HEK293 (cell line): ENCODE measurements at regions not wholly inside any gene's neighbourhood (a gene's known extent, or its start where the extent isn't known, plus 50 kb on each side); places are given as distances from the start of the nearest gene placed in this dataset.

Experiments used
- CTCF ChIA-PET: fragments of 350-600 bp; formaldehyde crosslinking; extraction: SDS; loops from one replicate; lab custom pipeline; 2021; ENCODE audit warnings: antibody characterized with exemption; lab: Yijun Ruan, JAX
- POLR2A ChIA-PET: fragments of 300-600 bp; formaldehyde crosslinking; extraction: SDS; loops from one replicate; lab custom pipeline; 2020; ENCODE audit warnings: antibody characterized with exemption, inconsistent platforms; lab: Yijun Ruan, JAX
- H3K27ac ChIP-seq: fragments of 200-500 bp; sonication (Bioruptor generic); 2 replicates; pipeline ENCODE4 v1.5.1; 2014; ENCODE audit warnings: low read depth, low read length, control low read depth, inconsistent platforms; ENCODE audit errors: extremely low read depth
- H3K36me3 ChIP-seq, 2 experiments: fragments of 200-500 bp in 1 of 2; sonication (Bioruptor generic) in 1 of 2; 1 replicate in 1 of 2; 2 replicates in 1 of 2; pipeline ENCODE4 v1.5.1; 2014 to 2017; ENCODE audit warnings: inconsistent platforms in 2 of 2, low read length in 2 of 2; ENCODE audit not compliant: control insufficient read depth in 2 of 2, insufficient read depth in 1 of 2
- H3K4me1 ChIP-seq: fragments of 200-500 bp; sonication (Bioruptor generic); 2 replicates; pipeline ENCODE4 v1.5.1; 2014; ENCODE audit warnings: mild to moderate bottlenecking, low read length, inconsistent platforms; ENCODE audit not compliant: control insufficient read depth, insufficient read depth
- H3K4me3 ChIP-seq: 2 replicates; pipeline ENCODE4 v1.5.1; 2011; ENCODE audit warnings: low read depth, mild to moderate bottlenecking, control low read depth, low read length, moderate library complexity
- H3K9me3 ChIP-seq: fragments of 200-500 bp; sonication (Bioruptor generic); 2 replicates; pipeline ENCODE4 v1.5.1; 2014; ENCODE audit warnings: low read depth, low read length, inconsistent platforms; ENCODE audit not compliant: control insufficient read depth, insufficient read depth
- EGR2 ChIP-seq: fragments of 450-650 bp; formaldehyde crosslinking; IDR thresholded peaks from 2 replicates; pipeline ENCODE4 v1.5.1; 2016; ENCODE audit warnings: low read depth, missing biosample characterization, missing genetic modification characterization
- KLF16 ChIP-seq: fragments of 450-650 bp; formaldehyde crosslinking; IDR thresholded peaks from 2 replicates; pipeline ENCODE4 v1.5.1; 2017; ENCODE audit warnings: missing biosample characterization, missing genetic modification characterization
- OVOL3 ChIP-seq: fragments of 450-650 bp; formaldehyde crosslinking; IDR thresholded peaks from 2 replicates; pipeline ENCODE4 v1.5.1; 2016; ENCODE audit warnings: missing biosample characterization, missing genetic modification characterization
- SALL2 ChIP-seq: fragments of 450-650 bp; formaldehyde crosslinking; IDR thresholded peaks from 2 replicates; pipeline ENCODE4 v1.5.0; 2017; ENCODE audit warnings: missing biosample characterization, mild to moderate bottlenecking, missing genetic modification characterization, borderline replicate concordance
- SP3 ChIP-seq: fragments of 450-650 bp; formaldehyde crosslinking; IDR thresholded peaks from 2 replicates; pipeline ENCODE4 v1.5.1; 2016; ENCODE audit warnings: missing biosample characterization, missing genetic modification characterization
- ZNF146 ChIP-seq: fragments of 450-650 bp; formaldehyde crosslinking; IDR thresholded peaks from 2 replicates; pipeline ENCODE4 v1.5.1; 2016; ENCODE audit warnings: missing biosample characterization, missing genetic modification characterization
- ZNF239 ChIP-seq: fragments of 450-650 bp; formaldehyde crosslinking; IDR thresholded peaks from 2 replicates; pipeline ENCODE4 v1.5.1; 2016; ENCODE audit warnings: missing biosample characterization, missing genetic modification characterization
- ZNF341 ChIP-seq: fragments of 450-650 bp; formaldehyde crosslinking; IDR thresholded peaks from 2 replicates; pipeline ENCODE4; 2016; ENCODE audit warnings: low read depth, missing biosample characterization, missing genetic modification characterization
- ZNF37A ChIP-seq: fragments of 450-650 bp; IDR thresholded peaks from 2 replicates; pipeline ENCODE4 v1.5.1; 2018; ENCODE audit warnings: missing biosample characterization, missing genetic modification characterization
- ZNF404 ChIP-seq: fragments of 450-650 bp; formaldehyde crosslinking; IDR thresholded peaks from 2 replicates; pipeline ENCODE4 v1.5.1; 2017; ENCODE audit warnings: missing biosample characterization, missing genetic modification characterization
- ZNF549 ChIP-seq: fragments of 450-650 bp; IDR thresholded peaks from 2 replicates; pipeline ENCODE4 v1.5.1; 2018; ENCODE audit warnings: missing biosample characterization, missing genetic modification characterization, mild to moderate bottlenecking, inconsistent platforms, moderate library complexity
- ZNF776 ChIP-seq: fragments of 450-650 bp; formaldehyde crosslinking; IDR thresholded peaks from 2 replicates; pipeline ENCODE4 v1.5.0; 2017; ENCODE audit warnings: missing biosample characterization, missing genetic modification characterization, borderline replicate concordance
- ZNF777 ChIP-seq: fragments of 450-650 bp; formaldehyde crosslinking; IDR thresholded peaks from 2 replicates; pipeline ENCODE4 v1.5.1; 2017; ENCODE audit warnings: missing biosample characterization, missing genetic modification characterization, borderline replicate concordance
- ZNF785 ChIP-seq: fragments of 450-650 bp; formaldehyde crosslinking; IDR thresholded peaks from 2 replicates; pipeline ENCODE4 v1.5.1; 2016; ENCODE audit warnings: missing biosample characterization, missing genetic modification characterization
- ZNF791 ChIP-seq: fragments of 450-650 bp; formaldehyde crosslinking; IDR thresholded peaks from 2 replicates; pipeline ENCODE4 v1.5.1; 2016; ENCODE audit warnings: missing biosample characterization, missing genetic modification characterization
- TF ChIP-seq, protein P1 (sequence below): fragments of 450-650 bp; formaldehyde crosslinking; IDR thresholded peaks from 2 replicates; pipeline ENCODE4 v1.5.1; 2016; ENCODE audit warnings: missing biosample characterization, missing genetic modification characterization, borderline replicate concordance
- TF ChIP-seq, protein P2 (sequence below): fragments of 450-650 bp; formaldehyde crosslinking; IDR thresholded peaks from 2 replicates; pipeline ENCODE4 v1.5.1; 2017; ENCODE audit warnings: missing biosample characterization, missing genetic modification characterization
- TF ChIP-seq, protein P3 (sequence below): fragments of 450-650 bp; formaldehyde crosslinking; IDR thresholded peaks from 2 replicates; pipeline ENCODE4 v1.5.1; 2016; ENCODE audit warnings: missing biosample characterization, missing genetic modification characterization, low read depth

DNA sequence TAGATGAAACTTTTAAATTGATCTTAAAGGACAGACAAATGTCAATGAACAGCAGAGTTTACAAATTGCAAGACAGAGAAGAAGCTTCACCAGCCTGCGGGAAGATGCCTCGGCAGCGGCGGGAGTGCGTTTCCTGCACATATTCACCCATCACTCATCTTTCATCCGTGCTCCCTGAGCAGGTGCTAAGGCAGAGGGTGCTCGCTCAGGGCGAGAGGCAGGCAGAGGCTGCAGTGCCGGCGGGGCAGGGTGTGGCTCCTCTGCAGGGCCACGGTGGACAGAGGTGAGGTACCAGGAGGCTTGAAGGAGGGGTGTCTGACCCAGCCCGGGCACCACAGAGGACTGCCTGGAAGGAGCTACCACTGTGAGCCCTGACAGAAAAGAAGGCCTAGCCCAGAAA is 155.2 kb upstream of the PPP2R2D start (continued):
- TF ChIP-seq, protein P1, sequence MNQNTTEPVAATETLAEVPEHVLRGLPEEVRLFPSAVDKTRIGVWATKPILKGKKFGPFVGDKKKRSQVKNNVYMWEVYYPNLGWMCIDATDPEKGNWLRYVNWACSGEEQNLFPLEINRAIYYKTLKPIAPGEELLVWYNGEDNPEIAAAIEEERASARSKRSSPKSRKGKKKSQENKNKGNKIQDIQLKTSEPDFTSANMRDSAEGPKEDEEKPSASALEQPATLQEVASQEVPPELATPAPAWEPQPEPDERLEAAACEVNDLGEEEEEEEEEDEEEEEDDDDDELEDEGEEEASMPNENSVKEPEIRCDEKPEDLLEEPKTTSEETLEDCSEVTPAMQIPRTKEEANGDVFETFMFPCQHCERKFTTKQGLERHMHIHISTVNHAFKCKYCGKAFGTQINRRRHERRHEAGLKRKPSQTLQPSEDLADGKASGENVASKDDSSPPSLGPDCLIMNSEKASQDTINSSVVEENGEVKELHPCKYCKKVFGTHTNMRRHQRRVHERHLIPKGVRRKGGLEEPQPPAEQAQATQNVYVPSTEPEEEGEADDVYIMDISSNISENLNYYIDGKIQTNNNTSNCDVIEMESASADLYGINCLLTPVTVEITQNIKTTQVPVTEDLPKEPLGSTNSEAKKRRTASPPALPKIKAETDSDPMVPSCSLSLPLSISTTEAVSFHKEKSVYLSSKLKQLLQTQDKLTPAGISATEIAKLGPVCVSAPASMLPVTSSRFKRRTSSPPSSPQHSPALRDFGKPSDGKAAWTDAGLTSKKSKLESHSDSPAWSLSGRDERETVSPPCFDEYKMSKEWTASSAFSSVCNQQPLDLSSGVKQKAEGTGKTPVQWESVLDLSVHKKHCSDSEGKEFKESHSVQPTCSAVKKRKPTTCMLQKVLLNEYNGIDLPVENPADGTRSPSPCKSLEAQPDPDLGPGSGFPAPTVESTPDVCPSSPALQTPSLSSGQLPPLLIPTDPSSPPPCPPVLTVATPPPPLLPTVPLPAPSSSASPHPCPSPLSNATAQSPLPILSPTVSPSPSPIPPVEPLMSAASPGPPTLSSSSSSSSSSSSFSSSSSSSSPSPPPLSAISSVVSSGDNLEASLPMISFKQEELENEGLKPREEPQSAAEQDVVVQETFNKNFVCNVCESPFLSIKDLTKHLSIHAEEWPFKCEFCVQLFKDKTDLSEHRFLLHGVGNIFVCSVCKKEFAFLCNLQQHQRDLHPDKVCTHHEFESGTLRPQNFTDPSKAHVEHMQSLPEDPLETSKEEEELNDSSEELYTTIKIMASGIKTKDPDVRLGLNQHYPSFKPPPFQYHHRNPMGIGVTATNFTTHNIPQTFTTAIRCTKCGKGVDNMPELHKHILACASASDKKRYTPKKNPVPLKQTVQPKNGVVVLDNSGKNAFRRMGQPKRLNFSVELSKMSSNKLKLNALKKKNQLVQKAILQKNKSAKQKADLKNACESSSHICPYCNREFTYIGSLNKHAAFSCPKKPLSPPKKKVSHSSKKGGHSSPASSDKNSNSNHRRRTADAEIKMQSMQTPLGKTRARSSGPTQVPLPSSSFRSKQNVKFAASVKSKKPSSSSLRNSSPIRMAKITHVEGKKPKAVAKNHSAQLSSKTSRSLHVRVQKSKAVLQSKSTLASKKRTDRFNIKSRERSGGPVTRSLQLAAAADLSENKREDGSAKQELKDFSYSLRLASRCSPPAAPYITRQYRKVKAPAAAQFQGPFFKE (tag by site-specific recombination), result no peak
- TF ChIP-seq ZNF404 (tag by site-specific recombination) (no peak), ZNF37A (tag by site-specific recombination) (no peak), ZNF239 (tag by site-specific recombination) (no peak)

DNA sequence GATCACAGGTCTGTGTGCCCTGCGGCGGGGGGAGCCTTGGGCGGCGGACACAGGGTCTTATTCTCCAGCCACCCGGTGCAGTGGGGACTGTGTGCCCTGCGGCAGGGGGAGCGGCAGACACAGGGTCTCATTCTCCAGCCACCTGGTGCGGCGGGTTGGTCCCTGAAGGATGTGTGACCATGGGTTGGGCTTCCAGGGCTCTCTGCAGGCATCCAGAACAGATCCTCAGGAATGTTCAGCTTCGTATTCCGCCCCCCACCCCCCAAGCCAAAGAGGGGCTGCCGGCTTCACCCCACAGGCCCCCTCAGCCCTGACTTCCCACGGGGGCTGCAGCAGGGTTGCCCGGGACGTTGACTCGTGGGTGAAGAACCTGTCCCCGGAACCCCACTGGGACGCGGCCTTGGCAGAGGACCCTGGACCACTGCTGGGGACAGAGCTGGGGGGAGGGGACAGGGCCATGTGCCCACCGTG is 154.5 kb upstream of the PPP2R2D start:
- TF ChIP-seq, protein P2, sequence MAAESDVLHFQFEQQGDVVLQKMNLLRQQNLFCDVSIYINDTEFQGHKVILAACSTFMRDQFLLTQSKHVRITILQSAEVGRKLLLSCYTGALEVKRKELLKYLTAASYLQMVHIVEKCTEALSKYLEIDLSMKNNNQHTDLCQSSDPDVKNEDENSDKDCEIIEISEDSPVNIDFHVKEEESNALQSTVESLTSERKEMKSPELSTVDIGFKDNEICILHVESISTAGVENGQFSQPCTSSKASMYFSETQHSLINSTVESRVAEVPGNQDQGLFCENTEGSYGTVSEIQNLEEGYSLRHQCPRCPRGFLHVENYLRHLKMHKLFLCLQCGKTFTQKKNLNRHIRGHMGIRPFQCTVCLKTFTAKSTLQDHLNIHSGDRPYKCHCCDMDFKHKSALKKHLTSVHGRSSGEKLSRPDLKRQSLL, result no peak
- no peak for TF ChIP-seq ZNF549 (tag by site-specific recombination)
- no peak for TF ChIP-seq ZNF146 (tag by site-specific recombination)
- no peak for TF ChIP-seq ZNF776
- TF ChIP-seq, protein P1 (tag by site-specific recombination), result no peak
- no peak for TF ChIP-seq SALL2
- TF ChIP-seq OVOL3 (tag by site-specific recombination), result no peak
- Histone ChIP-seq H3K4me3 (no peak overlapping the region), H3K36me3 (no peaks in the 10 kb centered on the region), H3K4me1 (no peaks in the 10 kb centered on the region), H3K9me3 (no peaks in the 10 kb centered on the region), H3K27ac (no peak overlapping the region)
- POLR2A ChIA-PET, result interaction anchor here (0.6 kb wide), 1 partner anchor 801 kb away, joined by 4 read pairs; no protein-coding TSS in a partner anchor
- CTCF ChIA-PET, result no interaction called here

DNA sequence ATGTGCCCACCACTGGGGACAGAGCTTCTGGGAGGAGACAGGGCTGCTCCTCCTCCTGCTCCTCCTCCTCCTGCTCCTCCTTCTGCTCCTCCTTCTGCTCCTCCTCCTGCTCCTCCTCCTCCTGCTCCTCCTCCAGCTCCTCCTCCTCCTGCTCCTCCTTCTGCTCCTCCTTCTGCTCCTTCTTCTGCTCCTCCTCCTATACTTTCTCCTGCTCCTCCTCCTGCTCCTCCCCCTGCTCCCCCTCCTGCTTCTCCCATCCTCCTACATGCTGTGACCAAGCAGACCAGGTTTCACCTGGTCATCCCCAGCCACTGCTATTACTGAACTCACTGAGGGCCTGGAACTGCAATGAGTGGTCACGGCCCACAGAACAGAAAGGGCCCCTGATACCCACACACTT is 154.0 kb upstream of the PPP2R2D start:
- ChIA-PET POLR2A (interaction anchor here (0.6 kb wide), 1 partner anchor 801 kb away, joined by 4 read pairs; no protein-coding TSS in a partner anchor), CTCF (no interaction called here)
- Histone ChIP-seq H3K27ac (no peak overlapping the region), H3K4me3 (no peak overlapping the region), H3K9me3 (no peaks in the 10 kb centered on the region), H3K4me1 (no peaks in the 10 kb centered on the region), H3K36me3 (no peaks in the 10 kb centered on the region)
- TF ChIP-seq EGR2 (tag by site-specific recombination) (peak; percentile 36), SP3 (tag by site-specific recombination) (peak; percentile 65), ZNF791 (tag by site-specific recombination) (no peak), ZNF777 (tag by site-specific recombination) (no peak), ZNF785 (no peak), ZNF341 (tag by site-specific recombination) (no peak), KLF16 (tag by site-specific recombination) (no peak)
- TF ChIP-seq, protein P3, sequence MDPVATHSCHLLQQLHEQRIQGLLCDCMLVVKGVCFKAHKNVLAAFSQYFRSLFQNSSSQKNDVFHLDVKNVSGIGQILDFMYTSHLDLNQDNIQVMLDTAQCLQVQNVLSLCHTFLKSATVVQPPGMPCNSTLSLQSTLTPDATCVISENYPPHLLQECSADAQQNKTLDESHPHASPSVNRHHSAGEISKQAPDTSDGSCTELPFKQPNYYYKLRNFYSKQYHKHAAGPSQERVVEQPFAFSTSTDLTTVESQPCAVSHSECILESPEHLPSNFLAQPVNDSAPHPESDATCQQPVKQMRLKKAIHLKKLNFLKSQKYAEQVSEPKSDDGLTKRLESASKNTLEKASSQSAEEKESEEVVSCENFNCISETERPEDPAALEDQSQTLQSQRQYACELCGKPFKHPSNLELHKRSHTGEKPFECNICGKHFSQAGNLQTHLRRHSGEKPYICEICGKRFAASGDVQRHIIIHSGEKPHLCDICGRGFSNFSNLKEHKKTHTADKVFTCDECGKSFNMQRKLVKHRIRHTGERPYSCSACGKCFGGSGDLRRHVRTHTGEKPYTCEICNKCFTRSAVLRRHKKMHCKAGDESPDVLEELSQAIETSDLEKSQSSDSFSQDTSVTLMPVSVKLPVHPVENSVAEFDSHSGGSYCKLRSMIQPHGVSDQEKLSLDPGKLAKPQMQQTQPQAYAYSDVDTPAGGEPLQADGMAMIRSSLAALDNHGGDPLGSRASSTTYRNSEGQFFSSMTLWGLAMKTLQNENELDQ (tag by site-specific recombination), result no peak
